ENCODE measurements at regions not wholly inside any gene's neighbourhood (a gene's known extent, or its start where the extent isn't known, plus 50 kb on each side); places are given as distances from the start of the nearest gene placed in this dataset.
"Not testable (repeated sequence)": the region's sequence is repeated elsewhere in the genome, so short reads cannot be mapped to it uniquely, and the experiment has no call there.

DNA sequence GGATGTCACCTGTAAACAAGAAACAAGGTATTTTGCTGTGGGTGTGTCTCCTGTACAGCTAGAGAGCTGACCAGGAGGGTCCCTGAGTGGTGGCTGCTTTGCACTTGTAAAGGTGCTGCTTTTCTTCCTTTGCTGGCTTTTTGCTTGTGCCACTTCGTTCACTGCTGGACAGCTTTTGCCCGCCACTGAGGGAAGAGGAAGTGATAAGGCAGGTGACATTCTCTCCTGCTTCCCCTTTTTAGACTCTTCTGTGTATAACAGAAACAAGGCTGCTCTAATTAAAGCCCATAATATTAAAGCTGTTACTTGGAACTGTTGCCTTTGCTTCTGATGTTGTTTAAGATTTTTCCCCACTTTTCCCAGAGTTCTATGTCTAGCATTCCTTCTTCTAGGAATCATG lies 218.6 kb upstream of the TSPY4 start:
- TF ChIP-seq, protein P1, sequence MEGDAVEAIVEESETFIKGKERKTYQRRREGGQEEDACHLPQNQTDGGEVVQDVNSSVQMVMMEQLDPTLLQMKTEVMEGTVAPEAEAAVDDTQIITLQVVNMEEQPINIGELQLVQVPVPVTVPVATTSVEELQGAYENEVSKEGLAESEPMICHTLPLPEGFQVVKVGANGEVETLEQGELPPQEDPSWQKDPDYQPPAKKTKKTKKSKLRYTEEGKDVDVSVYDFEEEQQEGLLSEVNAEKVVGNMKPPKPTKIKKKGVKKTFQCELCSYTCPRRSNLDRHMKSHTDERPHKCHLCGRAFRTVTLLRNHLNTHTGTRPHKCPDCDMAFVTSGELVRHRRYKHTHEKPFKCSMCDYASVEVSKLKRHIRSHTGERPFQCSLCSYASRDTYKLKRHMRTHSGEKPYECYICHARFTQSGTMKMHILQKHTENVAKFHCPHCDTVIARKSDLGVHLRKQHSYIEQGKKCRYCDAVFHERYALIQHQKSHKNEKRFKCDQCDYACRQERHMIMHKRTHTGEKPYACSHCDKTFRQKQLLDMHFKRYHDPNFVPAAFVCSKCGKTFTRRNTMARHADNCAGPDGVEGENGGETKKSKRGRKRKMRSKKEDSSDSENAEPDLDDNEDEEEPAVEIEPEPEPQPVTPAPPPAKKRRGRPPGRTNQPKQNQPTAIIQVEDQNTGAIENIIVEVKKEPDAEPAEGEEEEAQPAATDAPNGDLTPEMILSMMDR (IDR thresholded peaks at IDR 0.05; ENCODE audit: low read length, missing control alignments): no peak
- no peak overlapping the region for H3K4me3 ChIP-seq (replicated peaks; ENCODE audit: low read depth, low read length)
- DNase-seq (ENCODE audit: low read depth): no peak

DNA sequence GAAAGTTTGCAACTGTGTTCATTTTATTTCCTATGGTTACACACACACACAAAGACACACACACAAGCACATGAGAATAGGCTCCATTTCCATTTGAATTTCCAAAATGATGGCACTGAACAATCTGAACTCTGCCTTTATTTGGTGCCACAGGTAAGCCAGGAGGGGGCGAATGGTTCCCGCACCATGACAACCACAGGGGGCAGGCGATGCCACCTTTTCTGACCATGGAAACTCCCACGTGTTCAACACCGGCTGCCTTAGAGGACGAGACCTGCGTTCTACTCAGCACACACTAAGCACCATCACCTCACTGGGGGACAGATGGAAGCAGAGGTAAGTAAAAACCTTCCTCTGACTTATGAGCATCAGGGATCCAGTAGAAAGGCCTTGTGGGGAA lies 212.6 kb upstream of the TSPY4 start:
- no peak overlapping the region for H3K4me3 ChIP-seq (replicated peaks; ENCODE audit: low read depth, low read length)
- TF ChIP-seq, protein P1 (IDR thresholded peaks at IDR 0.05; ENCODE audit: low read length, missing control alignments): no peak
- DNase-seq (ENCODE audit: low read depth): no peak

DNA sequence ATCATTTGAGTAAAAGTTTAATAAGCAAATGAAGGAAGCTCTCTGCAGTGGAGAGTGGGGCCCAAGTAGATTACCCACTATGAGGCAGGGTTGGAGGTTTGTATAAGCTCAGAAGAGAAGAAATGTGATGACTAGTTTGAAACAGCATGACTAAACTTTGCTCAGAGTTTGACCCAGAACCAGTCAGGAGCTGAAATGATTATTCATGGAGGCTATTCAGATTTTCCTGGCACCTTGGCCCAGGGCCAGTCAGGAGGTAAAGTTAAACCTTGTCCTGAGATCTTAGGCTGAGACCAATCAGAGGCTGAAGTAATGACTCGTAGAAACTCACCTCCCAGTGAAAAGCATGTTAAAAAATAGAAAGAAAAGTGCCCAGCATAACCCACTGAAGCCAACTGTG lies 210.7 kb upstream of the TSPY4 start:
- H3K4me3 ChIP-seq (replicated peaks; ENCODE audit: low read depth, low read length): no peak overlapping the region
- TF ChIP-seq, protein P1 (IDR thresholded peaks at IDR 0.05; ENCODE audit: low read length, missing control alignments): no peak
- DNase-seq (ENCODE audit: low read depth): no peak

DNA sequence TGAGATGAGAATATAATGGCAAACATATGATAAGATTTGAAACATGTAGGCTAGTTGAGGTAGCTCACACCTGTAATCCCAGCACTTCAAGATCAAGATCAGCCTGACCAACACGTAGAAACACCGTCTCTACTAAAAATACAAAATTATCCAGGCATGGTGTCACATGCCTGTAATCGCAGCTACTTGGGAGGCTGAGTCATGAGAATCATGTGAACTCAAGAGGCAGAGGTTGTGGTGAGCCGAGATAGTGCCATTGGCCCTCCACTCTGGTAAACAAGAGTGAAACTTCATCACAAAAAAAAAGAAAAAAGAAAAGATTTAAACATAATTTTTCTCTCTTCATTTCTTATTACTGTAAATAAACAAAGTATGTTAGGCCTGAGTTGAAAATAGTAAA lies 193.9 kb upstream of the TSPY4 start:
- not testable (repeated sequence) for H3K4me3 ChIP-seq (replicated peaks; ENCODE audit: low read depth, low read length); DNase-seq (ENCODE audit: low read depth)

DNA sequence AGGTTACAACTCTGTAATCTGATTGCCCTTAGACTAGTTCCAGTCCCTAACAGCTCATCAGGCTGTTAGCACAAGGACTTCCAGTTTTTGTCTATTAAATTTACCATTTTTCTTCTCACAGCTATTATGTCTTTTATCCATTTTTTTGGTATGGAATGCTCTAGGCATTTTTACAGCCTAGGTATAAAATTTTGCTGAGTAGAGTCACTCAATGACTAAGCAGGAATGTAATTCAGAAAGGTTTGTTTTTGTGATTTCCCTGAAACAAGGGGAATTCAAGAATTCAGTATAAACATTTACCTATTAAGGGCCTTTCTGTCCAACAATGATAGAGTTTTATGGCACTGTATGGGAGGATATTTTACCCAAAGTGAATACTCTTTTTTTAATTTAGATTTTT lies 182.7 kb upstream of the TSPY4 start:
- H3K4me3 ChIP-seq (replicated peaks; ENCODE audit: low read depth, low read length); DNase-seq (ENCODE audit: low read depth): not testable (repeated sequence)

DNA sequence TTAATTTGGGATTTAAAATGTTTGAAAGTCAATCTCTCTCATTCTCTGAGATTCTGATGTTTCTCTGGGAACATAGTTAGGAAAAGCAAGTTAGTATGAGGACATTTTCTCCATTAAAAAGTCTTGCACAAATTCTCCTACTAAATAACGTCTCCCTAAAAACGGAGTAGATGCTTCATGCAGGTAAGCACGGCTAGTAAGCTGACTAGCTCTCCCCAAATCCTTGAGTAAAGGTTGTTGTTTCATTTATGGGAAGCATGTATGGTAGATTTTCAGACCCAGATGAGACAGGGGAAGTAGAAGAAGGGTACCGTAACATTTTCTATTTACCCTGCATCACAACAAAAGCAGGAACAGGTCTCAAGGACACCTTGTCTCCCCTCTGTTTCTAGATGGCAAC lies 181.5 kb upstream of the TSPY4 start:
- H3K4me3 ChIP-seq (replicated peaks; ENCODE audit: low read depth, low read length): no peak overlapping the region
- TF ChIP-seq, protein P1 (IDR thresholded peaks at IDR 0.05; ENCODE audit: low read length, missing control alignments): no peak
- no peak for DNase-seq (ENCODE audit: low read depth)

DNA sequence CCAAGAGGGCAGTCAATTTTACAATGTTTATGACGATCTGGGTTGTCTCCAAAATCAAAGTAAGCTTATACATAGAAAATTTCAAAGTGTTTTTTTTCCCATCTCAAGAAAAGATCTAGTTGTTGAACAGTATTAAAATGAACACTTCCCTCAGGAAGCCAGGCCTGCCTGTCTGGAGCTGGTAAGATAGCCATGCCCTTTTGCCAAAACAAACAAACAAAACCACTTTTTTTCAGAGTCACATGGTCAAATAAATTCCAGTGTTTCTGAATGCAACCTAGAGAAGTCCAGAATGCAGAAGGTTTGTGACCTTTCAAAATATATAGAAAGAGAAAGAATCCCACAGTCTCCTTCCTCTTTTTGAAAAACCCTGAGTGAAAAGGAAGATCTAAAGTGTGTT lies 178.6 kb upstream of the TSPY4 start:
- H3K4me3 ChIP-seq (replicated peaks; ENCODE audit: low read depth, low read length): no peak overlapping the region
- TF ChIP-seq, protein P1 (IDR thresholded peaks at IDR 0.05; ENCODE audit: low read length, missing control alignments): no peak
- DNase-seq (ENCODE audit: low read depth): no peak

DNA sequence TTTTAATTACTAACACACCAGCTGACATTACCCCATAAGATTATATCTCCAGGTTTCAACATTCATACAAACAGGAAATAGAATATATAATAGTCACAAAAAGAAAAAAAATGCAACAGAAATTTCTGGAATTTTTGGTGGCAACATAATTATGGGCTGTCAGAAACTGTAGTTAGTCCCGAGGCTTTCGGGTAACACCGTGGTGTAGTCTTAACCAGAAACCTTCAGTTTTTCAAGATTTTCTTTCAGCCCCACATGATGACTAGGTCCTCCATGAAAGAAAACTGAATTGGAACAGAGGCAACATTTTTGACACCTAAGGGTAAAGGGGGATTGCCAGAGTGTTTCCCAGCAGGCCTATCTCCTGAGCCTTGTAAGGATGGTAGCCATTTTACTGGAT lies 176.9 kb upstream of the TSPY4 start:
- not testable (repeated sequence) for DNase-seq (ENCODE audit: low read depth); H3K4me3 ChIP-seq (replicated peaks; ENCODE audit: low read depth, low read length)

DNA sequence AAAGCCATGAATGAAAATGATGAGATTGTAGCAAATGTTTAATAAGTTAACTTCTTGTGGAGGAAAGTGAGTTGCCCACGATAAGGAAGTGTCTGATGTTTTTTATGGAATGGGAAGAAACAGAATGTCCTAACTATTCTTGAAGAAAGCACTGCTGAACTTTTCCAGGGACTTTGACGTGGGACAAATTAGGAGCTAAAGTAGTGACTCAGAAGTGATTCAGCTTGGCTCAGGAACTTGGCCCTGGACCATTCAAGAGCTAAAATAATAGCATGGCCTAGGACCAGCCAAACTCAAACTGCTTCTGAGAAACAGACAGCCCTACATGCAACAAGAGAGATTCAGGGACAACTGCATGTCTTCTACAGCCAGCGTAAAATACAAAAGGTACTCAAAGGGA lies 176.3 kb upstream of the TSPY4 start:
- DNase-seq (ENCODE audit: low read depth): peak; percentile 0
- H3K4me3 ChIP-seq (replicated peaks; ENCODE audit: low read depth, low read length): not testable (repeated sequence)

DNA sequence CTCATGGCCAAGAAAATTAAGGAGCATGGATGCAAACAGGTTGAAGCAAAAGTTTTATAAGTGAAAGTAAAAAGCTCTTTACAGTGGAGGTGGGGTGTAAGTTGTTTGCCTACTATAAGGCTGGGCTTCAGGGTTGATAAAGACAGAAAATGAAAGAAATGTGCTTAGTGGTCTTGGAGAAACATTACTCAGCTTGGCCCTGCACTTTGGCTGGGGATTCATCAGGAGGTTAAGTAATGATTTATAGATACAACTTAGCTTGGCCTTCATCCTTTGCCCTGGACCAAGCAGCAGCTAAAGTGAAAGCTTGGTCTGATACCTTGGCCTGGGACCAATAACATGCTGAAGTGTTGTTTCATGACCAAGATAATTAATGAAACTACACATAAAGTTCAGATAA lies 175.3 kb upstream of the TSPY4 start:
- not testable (repeated sequence) for DNase-seq (ENCODE audit: low read depth); H3K4me3 ChIP-seq (replicated peaks; ENCODE audit: low read depth, low read length)

DNA sequence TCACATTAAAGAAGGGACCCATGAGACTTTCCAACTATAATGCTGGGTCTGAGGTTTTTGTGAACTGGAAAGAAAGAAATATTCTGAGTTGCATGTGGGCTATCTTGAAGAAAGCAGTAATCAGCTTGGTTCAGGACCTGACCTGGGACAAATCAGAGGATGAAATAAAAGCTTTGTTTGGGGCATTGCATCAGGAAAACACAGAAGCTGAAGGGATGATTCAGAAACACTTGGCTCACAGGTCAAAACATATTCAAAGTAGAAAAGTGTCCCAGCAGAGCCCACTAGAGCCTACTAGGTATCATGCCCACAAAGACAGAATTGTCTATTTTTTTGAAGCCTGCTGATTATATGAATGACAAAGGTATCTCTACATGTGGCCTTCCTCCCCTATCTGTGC lies 174.8 kb upstream of the TSPY4 start:
- not testable (repeated sequence) for H3K4me3 ChIP-seq (replicated peaks; ENCODE audit: low read depth, low read length); DNase-seq (ENCODE audit: low read depth)

DNA sequence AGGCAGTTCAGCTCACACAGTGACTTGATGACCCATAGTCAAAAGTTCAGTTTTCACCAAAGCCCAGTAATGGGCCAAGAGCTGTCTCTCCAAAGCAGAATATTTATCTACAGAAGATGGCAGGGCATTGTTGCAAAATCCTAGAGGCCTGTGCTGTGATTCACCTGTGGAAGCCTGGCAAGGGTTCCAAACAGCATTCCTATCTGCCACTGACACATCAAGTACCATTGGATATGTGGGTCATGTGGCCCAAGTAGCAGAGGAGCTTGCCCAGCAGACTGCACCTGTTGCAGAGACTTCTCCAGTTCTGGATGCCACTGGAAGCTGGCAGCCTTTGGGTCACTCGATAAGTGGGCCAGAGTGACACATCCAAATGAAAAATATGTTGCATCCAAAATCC lies 159.6 kb upstream of the TSPY4 start:
- not testable (repeated sequence) for H3K4me3 ChIP-seq (replicated peaks; ENCODE audit: low read depth, low read length); DNase-seq (ENCODE audit: low read depth)

DNA sequence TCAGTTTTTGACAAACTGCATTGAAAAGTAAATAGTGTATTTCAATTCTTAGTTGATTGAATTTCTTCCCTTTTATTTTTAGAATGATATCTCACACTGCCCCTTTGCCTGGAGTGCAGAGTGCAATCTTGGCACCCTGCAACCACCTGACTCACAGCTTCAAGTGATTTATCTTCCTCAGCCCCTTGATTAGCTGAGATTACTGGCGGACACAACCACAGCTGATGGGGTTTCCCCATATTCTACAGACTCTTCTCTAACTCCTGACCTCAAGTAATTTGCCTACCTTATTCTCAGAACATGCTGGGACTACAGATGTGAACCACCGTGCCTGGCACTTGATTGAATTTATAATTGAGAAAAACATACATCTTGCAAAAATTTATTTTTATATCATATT lies 152.4 kb upstream of the TSPY4 start:
- H3K4me3 ChIP-seq (replicated peaks; ENCODE audit: low read depth, low read length): not testable (repeated sequence)

DNA sequence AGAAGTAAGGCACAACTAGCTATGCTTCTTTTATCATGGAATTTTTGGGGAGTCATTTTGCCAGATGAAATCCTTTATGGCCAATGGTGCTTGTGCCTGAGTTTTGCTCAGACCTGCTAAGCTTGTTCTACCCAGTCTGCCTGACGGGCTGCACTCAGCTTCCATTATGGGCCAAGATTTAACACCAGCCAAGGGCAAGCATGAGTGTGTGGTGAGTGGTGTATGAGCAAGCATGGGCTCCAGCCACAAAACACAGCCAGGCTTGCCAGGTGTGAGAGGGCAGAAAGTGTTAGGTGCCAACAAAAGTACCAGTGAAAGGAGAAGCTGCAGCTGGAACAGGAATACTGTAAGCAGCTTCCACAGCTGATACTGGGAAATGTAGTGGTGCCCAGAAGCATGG lies 130.2 kb upstream of the TSPY4 start:
- not testable (repeated sequence) for DNase-seq (ENCODE audit: low read depth); H3K4me3 ChIP-seq (replicated peaks; ENCODE audit: low read depth, low read length)

More for the DNA sequence above, 152.4 kb upstream of the TSPY4 start:
- DNase-seq (ENCODE audit: low read depth): not testable (repeated sequence)

All from fibroblast of pulmonary artery (primary cell).